Transverse colon (tissue), 4 donors: ENCODE measurements at regions not wholly inside any gene's neighbourhood (a gene's known extent, or its start where the extent isn't known, plus 50 kb on each side); places are given as distances from the start of the nearest gene placed in this dataset.

Experiments used
- EP300 ChIP-seq: sonication (generic); formaldehyde crosslinking; IDR thresholded peaks from one replicate; pipeline ENCODE4 v1.6.1; 2017; ENCODE audit warnings: antibody characterized with exemption, low read depth
- POLR2A ChIP-seq: fragments of 450-650 bp; IDR thresholded peaks from one replicate; pipeline ENCODE4 v1.6.1; 2016; ENCODE audit warnings: antibody characterized with exemption, mild to moderate bottlenecking, moderate library complexity
- POLR2AphosphoS5 ChIP-seq, 3 donors: sonication (generic); formaldehyde crosslinking; IDR thresholded peaks; one replicate each; pipeline ENCODE4 v1.6.1; 2016; ENCODE audit warnings: antibody characterized with exemption in 3 of 3
- TF ChIP-seq, protein P1 (sequence below), 5 experiments: fragments of 200-600 bp in 3 of 5; fragments of 450-650 bp in 2 of 5; sonication (generic) in 3 of 5; IDR thresholded peaks; 1 replicate in 2 of 5; 2 replicates in 3 of 5; pipeline ENCODE4 v1.5.1; 2016 to 2017; ENCODE audit warnings: antibody characterized with exemption in 5 of 5, inconsistent platforms in 3 of 5, mild to moderate bottlenecking in 2 of 5, moderate library complexity in 1 of 5

DNA sequence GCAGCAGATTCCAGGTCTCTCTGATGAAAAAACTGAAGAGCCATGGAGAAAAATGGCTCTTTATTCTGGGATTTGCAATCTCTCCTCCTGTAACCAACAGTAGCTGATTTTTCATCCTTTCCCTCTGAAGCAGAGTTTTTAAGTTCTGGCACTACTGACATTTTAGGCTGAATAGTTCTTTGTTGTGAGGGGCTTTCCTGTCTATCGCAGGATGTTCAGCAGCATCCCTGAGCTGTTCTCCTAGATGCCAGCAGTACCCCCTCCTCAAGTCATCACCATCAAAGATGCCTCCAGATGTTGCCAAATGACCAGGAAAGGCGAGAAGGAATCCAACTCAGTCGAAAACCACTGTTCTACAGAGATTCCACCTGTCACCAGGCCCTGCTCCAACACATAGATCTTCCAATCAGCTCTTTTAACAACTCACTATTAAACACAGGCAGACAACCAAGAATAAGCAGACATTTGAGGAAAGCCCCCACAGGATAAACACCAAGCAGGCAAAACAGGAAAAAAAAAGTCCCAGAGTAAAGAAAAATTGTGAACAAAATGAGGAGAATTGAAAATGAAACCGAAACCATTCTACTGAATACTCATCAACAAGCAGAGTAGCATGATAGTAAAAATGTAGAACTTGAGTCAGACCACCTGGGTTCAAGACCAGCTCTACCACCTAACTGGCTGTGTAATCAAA lies 124.8 kb downstream of the MPP7 start:
- TF ChIP-seq, protein P1, sequence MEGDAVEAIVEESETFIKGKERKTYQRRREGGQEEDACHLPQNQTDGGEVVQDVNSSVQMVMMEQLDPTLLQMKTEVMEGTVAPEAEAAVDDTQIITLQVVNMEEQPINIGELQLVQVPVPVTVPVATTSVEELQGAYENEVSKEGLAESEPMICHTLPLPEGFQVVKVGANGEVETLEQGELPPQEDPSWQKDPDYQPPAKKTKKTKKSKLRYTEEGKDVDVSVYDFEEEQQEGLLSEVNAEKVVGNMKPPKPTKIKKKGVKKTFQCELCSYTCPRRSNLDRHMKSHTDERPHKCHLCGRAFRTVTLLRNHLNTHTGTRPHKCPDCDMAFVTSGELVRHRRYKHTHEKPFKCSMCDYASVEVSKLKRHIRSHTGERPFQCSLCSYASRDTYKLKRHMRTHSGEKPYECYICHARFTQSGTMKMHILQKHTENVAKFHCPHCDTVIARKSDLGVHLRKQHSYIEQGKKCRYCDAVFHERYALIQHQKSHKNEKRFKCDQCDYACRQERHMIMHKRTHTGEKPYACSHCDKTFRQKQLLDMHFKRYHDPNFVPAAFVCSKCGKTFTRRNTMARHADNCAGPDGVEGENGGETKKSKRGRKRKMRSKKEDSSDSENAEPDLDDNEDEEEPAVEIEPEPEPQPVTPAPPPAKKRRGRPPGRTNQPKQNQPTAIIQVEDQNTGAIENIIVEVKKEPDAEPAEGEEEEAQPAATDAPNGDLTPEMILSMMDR (IDR thresholded peaks at IDR 0.05), result no peak
- TF ChIP-seq POLR2AphosphoS5 (IDR thresholded peaks at IDR 0.05) (no peak), POLR2A (no peak), EP300 (no peak)
